Stimulated activated CD8-positive, alpha-beta memory T cell treated with anti-CD3 and anti-CD28 coated beads, Interleukin-7, amount 100 ng/mL, for 24 hours (primary cell): ENCODE measurements at regions not wholly inside any gene's neighbourhood (a gene's known extent, or its start where the extent isn't known, plus 50 kb on each side); places are given as distances from the start of the nearest gene placed in this dataset.

Experiments used
- DNase-seq: peaks from one replicate; pipeline ENCODE4 v3.0.0-alpha.2; 2020; ENCODE audit warnings: low read depth

DNA sequence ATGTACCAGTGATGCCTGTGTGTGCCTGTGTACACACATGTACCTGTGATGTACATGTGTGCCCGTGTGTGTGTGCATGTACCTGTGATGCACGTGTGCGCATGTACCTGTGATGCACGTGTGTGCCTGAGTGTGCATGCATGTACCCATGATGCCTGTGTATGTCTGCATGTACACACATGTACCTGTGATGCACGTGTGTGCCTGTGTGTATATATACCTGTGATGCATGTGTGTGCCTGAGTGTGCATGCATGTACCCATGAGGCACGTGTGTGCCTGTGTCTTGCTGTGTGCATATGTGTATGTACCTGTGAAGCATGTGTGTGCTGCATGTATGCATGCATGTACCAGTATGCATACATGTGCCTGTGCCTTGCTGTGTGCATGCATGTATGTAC lies 419.0 kb downstream of the IRX2 start:
- no peak for DNase-seq

DNA sequence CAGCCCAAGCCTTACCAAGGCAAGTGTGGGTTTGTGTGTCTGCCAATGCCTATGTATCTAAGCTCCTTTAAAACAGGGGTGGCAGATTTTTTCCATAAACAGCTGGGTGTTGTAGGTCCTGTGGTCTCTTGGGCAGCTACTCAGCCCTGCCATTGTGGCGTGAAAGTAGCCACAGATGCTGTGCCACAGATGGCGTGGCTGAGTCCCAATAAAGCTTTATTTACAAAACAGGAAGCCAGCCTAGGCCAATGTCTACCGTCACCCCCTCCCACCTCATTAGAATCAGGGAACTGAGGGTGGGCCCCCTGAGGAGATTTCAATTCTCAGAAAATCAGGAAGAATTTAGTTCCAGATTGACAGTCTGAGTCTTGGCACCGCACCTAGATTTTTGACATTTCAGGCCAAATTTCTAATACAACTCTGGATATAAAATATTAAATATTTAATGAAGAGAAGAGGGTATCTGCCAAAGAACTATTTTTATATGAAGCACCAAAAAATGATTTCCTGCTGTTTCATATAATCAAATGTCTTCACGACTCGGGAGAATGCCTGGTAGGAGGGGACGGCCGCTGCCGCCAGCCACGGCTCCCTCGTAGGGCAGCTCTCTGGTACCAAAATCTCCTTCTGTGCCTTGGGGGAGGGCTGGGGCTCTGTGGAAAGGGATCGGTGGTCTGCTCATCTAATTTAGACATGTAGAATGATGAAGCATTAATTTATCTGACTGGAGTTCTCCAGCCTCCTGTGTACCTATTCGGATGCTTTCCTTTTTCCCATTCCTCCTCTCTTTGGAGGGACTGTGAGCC lies 420.9 kb downstream of the IRX2 start:
- DNase-seq = no peak

- no peak for DNase-seq
These were observed 421.7 kb downstream of the IRX2 start for GRCh38 chr5:2329741-2330140.

GRCh38 chr5:2326601-2327000 lies 424.9 kb downstream of the IRX2 start:
- no peak for DNase-seq

DNA sequence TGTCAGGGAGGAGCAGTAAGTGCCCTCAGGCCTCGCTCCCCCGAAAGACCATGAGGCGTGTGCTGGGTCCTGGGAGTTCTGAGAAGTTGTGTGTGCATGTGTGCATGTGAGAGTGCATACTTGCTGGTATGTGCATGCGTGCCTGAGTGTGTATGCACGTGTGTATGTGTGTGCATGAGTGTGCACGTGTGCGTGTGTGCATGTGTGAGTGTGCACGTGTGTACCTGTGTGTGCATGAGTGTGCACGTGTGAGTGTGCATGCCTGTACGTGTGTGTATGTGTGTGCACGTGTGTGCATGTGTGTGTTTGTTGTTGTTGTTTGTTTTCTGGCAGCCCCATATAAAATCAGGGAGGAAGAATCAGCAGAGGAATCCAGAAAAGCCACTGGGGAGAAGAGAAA lies 426.7 kb downstream of the IRX2 start:
- no peak for DNase-seq

DNA sequence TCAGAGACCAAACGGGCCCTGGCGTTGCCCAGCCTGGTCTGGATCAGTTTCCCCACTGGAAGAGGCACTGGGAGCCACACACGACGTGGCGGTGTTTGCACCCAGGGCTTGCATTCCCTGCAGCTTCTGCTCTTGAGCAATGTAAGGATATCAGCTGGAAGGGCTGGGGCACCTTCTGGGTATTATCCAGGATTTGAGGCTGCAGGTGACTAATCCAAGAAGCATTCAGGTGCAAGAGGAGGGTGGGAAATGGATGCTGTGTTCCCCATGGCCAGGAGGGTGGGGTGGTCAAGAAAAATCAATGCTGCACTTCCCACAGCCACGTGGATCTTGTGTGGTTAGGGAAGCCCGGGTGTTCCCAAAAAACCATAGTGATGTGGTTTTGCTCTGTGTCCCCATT lies 430.9 kb downstream of the IRX2 start:
- DNase-seq = no peak

DNA sequence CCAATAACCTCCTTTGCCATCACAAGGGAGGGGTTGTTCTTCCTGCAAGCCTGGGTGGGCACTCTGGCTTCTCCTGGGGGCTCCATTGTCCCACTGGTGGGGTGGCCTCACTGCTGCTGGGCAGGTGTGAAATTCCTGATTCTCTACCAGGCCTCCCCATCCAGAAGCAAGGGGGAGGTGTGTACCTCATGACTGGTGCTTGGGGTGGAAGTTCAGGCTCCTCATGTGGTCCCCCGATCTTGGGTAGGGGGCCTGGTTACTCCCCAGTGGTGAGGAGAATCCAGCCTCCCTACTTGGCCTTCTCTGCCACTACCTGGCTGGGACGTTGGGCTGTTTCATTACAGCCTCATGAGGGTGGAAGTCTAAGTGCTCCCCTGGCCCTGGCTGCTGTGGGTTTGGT lies 433.9 kb downstream of the IRX2 start:
- no peak for DNase-seq

GRCh38 chr5:2311851-2312250 lies 429.1 kb upstream of the IRX4 start:
- DNase-seq = no peak

DNA sequence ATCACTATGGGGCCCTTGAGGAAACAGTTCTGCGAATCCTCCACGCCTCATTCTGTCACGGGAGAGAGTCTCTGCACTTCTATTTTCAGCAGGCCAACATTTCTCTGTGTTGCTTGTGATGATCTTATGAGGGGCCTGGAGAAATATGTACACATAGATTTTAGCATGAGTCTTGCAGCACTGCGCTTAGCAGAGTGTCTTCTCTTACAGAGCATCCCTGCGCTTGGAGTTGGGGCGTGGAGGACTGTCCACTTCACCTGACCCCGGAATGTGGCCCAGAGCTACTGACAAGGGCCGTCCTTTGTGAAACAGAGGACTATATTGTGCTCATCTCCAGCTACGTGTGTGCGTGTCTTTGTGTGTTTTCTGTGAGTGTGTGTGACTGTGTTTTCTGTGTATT lies 428.2 kb upstream of the IRX4 start:
- DNase-seq = no peak

DNA sequence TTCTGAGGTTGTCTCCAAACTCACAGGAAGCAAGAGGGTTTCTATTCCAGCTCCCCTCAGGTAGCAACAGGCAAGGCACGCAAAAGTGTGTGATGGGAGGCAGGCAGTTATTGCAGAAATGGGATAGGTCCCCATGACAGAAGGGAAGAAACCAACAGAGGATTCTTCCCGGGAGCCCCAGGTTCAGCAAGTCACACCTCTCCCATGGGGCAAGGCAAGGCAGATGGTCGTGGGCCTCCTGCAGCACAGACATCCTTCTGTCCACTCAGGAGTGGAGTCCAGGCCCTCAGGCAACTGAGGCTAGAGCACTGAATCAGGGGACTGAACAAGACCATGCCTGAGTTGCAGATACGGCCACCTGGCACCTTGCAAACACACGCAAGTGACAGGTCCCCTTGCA lies 424.9 kb upstream of the IRX4 start:
- no peak for DNase-seq

- no peak for DNase-seq
These were observed 424.0 kb upstream of the IRX4 start for GRCh38 chr5:2306711-2307110.

GRCh38 chr5:2303431-2304100 lies 420.8 kb upstream of the IRX4 start:
- DNase-seq = no peak

GRCh38 chr5:2302169-2302568 lies 419.4 kb upstream of the IRX4 start:
- no peak for DNase-seq

- no peak for DNase-seq
These were observed 418.3 kb upstream of the IRX4 start for GRCh38 chr5:2300861-2301574.

- DNase-seq = no peak
These were observed 417.7 kb upstream of the IRX4 start for GRCh38 chr5:2300421-2300820.

GRCh38 chr5:2299388-2300220 lies 416.9 kb upstream of the IRX4 start:
- no peak for DNase-seq

- DNase-seq = no peak
These were observed 416.1 kb upstream of the IRX4 start for GRCh38 chr5:2298781-2299180.

DNA sequence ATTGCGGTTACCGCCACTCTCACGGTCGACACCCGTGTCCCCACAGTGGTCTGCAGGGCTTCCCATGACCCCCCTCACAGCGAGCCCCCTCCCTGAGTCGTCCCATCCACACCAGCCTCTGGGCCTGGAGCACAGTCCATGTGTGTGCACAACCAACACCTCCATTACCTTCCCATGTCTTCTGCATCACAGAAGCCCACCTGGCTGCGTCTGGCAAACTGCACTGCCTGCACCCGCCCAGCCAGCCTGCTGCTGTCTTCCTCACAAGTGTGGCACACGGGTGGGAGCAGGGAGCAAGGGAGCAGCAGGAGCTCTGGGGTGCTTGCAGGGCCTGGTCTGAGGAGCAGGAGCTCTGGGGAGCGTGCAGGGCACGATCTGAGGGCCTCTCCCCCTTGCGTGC lies 415.3 kb upstream of the IRX4 start:
- DNase-seq = no peak

DNA sequence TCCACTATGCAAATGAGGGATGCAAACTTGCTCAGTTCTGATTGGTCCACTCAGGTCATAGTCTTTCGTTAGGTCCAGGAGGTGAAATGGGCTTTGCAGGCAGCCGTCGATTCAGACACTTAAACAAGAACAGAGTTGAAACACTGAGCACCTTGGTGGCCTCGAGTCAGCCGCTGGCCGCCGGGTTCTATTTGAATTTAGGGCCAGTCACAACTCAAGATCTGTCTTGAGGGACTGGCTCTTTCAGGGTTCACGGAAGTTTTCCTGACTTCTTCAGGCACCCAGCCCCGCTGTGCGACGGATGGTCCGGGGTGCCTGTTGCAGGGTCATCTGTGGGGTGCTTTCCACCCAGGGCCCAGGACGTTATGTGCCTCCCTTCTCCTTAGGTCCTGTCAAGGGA lies 412.8 kb upstream of the IRX4 start:
- DNase-seq = no peak

- no peak for DNase-seq
These were observed 411.2 kb upstream of the IRX4 start for GRCh38 chr5:2293906-2294305.

DNA sequence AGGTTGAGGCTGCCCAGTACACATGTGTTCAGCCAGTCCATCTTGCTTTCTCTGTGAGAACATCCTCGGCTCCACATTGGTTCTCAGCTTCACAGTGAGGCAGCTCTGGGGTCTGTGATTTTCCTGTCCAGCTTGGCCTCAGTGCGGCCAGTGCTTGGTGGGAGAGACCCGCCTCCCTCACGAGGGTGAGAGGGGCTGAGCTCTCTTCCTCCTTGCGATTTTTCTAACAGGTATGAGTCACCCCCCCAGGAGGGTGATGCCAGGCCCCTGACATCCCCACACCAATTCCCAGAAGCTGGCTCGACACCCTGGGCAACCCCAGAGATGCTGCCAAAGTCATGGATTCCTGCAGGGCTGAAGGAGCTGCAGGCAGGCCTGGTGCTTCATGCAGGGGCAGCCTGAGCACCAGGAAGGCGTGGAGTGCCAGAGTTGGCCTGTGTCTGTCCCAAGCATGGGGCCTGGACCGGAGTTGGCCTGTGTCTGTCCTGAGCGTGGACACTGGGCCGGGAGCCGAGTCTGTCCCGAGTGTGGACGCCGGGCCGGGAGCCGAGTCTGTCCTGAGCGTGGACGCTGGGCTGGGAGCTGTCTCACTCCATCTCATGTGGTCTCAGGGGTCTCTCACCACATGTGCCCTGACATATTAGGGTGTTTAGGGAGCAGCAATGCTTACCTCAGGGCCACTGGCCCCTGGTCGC lies 408.6 kb upstream of the IRX4 start:
- no peak for DNase-seq

DNA sequence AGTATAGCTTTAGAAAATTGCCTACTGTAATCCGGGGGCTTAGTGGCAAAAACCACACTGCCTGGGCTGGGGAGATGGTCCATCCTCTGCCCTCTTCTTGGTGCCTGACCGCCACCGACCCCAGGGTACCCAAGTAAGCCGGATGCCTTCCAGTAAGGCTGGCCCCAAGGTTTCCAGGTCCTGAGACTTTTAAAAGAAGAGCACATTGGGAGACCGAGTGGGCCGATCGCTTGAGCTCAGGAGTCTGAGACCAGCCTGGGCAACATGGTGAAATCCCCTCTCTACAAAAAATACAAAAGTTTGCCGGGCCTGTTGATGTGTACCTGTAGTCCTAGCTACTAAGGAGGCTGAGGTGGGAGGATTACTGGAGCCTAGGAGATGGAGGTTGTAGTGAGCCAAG lies 406.7 kb upstream of the IRX4 start:
- DNase-seq = no peak
